BJ (cell line): ENCODE measurements at regions not wholly inside any gene's neighbourhood (a gene's known extent, or its start where the extent isn't known, plus 50 kb on each side); places are given as distances from the start of the nearest gene placed in this dataset.

Source experiments
- CTCF ChIA-PET: fragments of 350-600 bp; formaldehyde crosslinking; extraction: SDS; loops from one replicate; lab custom pipeline; 2021; ENCODE audit warnings: antibody characterized with exemption, inconsistent platforms; lab: Yijun Ruan, JAX
- POLR2A ChIA-PET: fragments of 300-600 bp; sonication (Branson Sonifier 250); formaldehyde crosslinking; extraction: SDS; loops from one replicate; lab custom pipeline; 2021; ENCODE audit warnings: antibody characterized with exemption; lab: Charles Lee
- DNase-seq: peaks from one replicate; pipeline ENCODE4 v3.0.0-alpha.2; 2011; ENCODE audit warnings: low read depth
- H3K27me3 ChIP-seq: 2 replicates; pipeline ENCODE4 v1.6.0; 2011; ENCODE audit warnings: low read length; ENCODE audit not compliant: control insufficient read depth, insufficient read depth
- H3K36me3 ChIP-seq: 2 replicates; pipeline ENCODE4 v1.5.1; 2011; ENCODE audit warnings: low read length; ENCODE audit not compliant: control insufficient read depth, insufficient read depth
- H3K4me3 ChIP-seq: 2 replicates; pipeline ENCODE4 v1.5.1; 2011; ENCODE audit warnings: low read depth, mild to moderate bottlenecking, control low read depth, low read length
- TF ChIP-seq, protein P1 (sequence below): IDR thresholded peaks from 2 replicates; pipeline ENCODE4 v1.5.1; 2011; ENCODE audit warnings: low read depth, mild to moderate bottlenecking, control low read depth, inconsistent platforms, low read length, moderate library complexity; ENCODE audit not compliant: insufficient read depth

DNA sequence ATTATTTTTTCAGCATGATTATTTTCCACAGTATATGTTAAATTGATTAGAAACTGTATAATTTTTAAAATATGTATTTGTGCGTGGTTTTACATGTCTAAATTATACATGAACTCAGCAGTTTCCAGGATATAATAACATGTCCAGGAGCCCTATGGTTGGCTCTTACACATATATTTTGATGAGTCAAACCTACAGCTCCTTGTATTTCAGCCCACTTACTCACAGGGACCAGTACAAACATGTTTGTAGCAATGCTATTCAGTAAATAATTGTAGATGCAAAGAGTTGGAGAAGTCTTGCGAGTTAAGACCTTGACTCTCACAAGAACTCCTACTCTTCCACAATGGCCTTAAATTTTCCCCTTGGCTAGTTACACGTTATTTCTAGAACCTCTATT lies 107.2 kb upstream of the SASH1 start:
- H3K36me3 ChIP-seq: no peaks in the 10 kb centered on the region
- POLR2A ChIA-PET: no interaction called here
- TF ChIP-seq, protein P1, sequence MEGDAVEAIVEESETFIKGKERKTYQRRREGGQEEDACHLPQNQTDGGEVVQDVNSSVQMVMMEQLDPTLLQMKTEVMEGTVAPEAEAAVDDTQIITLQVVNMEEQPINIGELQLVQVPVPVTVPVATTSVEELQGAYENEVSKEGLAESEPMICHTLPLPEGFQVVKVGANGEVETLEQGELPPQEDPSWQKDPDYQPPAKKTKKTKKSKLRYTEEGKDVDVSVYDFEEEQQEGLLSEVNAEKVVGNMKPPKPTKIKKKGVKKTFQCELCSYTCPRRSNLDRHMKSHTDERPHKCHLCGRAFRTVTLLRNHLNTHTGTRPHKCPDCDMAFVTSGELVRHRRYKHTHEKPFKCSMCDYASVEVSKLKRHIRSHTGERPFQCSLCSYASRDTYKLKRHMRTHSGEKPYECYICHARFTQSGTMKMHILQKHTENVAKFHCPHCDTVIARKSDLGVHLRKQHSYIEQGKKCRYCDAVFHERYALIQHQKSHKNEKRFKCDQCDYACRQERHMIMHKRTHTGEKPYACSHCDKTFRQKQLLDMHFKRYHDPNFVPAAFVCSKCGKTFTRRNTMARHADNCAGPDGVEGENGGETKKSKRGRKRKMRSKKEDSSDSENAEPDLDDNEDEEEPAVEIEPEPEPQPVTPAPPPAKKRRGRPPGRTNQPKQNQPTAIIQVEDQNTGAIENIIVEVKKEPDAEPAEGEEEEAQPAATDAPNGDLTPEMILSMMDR: no peak
- no peak for DNase-seq
- CTCF ChIA-PET: interaction anchor here (0.9 kb wide), 1 partner anchor 52 kb away, joined by 3 read pairs; no protein-coding TSS in a partner anchor
- no peak overlapping the region for H3K4me3 ChIP-seq
- H3K27me3 ChIP-seq: no peaks in the 10 kb centered on the region

DNA sequence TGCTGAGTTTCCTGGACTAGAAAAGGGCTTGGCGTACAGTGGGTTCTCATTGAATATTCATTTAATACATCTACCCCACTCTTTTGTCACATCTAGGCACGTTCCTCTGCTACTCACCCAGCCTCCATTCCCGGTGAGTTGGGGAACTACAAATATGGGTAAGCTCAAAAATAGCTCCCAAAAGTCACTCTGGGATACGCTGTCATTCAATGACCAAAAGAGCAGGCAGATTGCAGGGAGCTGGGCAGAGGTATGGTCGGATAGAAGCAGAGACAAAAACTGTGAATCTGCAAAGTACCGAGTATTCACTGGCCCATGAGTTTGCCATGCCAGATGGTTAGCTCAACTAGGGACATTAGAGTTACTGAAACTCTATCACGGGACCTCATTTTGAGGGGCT lies 103.9 kb upstream of the SASH1 start:
- TF ChIP-seq, protein P1: no peak
- CTCF ChIA-PET: interaction anchor here (1.0 to 1.6 kb wide), 2 partner anchors 12 to 61 kb away, joined by 4 to 5 read pairs; no protein-coding TSS in a partner anchor
- no peak for DNase-seq
- POLR2A ChIA-PET: interaction anchor here (0.5 kb wide), 1 partner anchor 36 kb away, joined by 3 read pairs; no protein-coding TSS in a partner anchor
- Histone ChIP-seq H3K36me3 (no peaks in the 10 kb centered on the region), H3K27me3 (no peaks in the 10 kb centered on the region), H3K4me3 (no peak overlapping the region)

DNA sequence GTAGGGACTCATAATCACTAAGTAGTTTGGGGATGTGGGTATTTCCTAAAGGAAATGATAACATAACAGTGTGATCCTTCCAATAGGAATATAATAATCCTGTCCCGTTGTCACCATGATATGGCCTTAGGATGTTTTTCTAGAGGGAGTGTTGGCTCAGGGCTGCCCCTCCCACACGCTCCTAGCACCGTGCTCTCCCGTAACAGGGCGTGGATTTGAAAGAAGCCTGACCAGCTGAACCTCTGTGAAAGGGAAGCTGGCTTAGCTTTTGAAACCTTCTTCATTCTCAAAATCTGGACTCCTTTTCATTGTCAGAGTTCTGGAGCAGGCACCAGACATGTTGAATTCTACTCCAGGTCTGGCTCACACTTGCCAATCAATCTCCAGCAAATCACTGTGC lies 103.4 kb upstream of the SASH1 start:
- ChIA-PET POLR2A (interaction anchor here (0.5 kb wide), 1 partner anchor 36 kb away, joined by 3 read pairs; no protein-coding TSS in a partner anchor), CTCF (interaction anchor here (1.0 kb wide), 1 partner anchor 12 kb away, joined by 4 read pairs; no protein-coding TSS in a partner anchor)
- TF ChIP-seq, protein P1: no peak
- H3K36me3 ChIP-seq: no peaks in the 10 kb centered on the region
- H3K27me3 ChIP-seq: no peaks in the 10 kb centered on the region
- H3K4me3 ChIP-seq: no peak overlapping the region
- DNase-seq: no peak

DNA sequence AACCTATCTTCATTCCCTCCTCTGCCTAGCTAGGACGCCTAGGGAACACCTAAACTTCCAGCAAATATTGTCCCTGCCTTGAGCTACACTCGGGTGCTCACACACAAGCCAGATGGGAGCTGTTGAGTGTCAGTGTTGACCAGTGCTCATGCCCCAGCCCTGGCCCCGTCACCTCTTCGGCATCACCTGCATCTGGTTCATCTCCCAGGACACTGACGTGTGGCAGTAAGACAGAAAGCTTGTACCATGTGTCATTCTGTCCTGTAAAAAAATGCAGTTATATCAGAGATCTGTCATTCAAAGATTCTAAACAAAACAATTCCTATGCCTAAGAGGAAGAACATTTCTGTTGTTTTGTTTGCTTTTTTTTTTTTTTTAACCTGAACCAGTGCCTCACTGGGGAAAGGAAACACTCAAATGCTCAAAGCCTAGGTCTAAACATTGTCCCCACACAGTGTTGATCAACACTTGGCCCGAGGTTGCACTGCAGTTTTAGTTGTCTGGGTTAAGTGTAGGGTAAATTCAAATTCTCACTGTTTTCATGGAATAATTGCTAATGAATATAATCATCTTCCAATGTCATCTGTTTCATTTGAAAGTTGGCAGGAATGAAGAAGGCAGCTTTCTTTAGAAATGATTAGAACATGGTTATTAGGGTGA lies 102.7 kb upstream of the SASH1 start:
- no peaks in the 10 kb centered on the region for H3K27me3 ChIP-seq
- CTCF ChIA-PET: interaction anchor here (0.7 to 1.7 kb wide), 2 partner anchors 9 to 63 kb away, joined by 3 read pairs; no protein-coding TSS in a partner anchor
- POLR2A ChIA-PET: no interaction called here
- no peak overlapping the region for H3K4me3 ChIP-seq
- no peak for DNase-seq
- no peaks in the 10 kb centered on the region for H3K36me3 ChIP-seq
- TF ChIP-seq, protein P1: no peak

DNA sequence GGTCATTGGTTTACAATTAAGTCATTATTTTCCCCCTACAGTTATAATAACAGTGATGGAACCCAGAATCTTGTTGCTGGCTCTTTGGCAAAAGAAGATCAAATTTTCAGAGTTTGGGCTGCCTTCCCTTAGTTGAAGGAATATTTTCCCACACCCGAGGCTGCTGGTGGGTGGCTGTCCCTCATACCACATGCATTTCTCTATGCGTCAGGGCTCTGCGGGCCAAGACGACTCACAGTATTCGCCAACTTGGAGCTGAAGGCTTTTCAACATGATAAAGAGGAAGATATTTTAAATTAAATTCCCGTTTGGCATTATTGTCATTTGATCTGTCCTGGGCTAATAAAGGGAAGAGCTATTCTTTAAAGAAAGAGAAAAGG lies 102.2 kb upstream of the SASH1 start:
- H3K4me3 ChIP-seq: no peak overlapping the region
- no peaks in the 10 kb centered on the region for H3K36me3 ChIP-seq
- no peaks in the 10 kb centered on the region for H3K27me3 ChIP-seq
- ChIA-PET POLR2A (no interaction called here), CTCF (interaction anchor here (1.1 to 3.0 kb wide), 3 partner anchors 10 to 61 kb away, joined by 3 to 12 read pairs (median 3); no protein-coding TSS in a partner anchor)
- DNase-seq: peak; percentile 60
- TF ChIP-seq, protein P1: no peak
